CD4-positive, alpha-beta T cell treated with Interleukin-17A for 1 hour (primary cell): ENCODE measurements at regions not wholly inside any gene's neighbourhood (a gene's known extent, or its start where the extent isn't known, plus 50 kb on each side); places are given as distances from the start of the nearest gene placed in this dataset.

Experiments used
- DNase-seq: peaks from one replicate; pipeline ENCODE4 v3.0.0-alpha.2; 2020

- DNase-seq = no peak
These were observed 494.1 kb downstream of the SH2D4B start for GRCh38 chr10:81031774-81032173.

GRCh38 chr10:81034383-81034782, 496.7 kb downstream of the SH2D4B start:
- DNase-seq = no peak

GRCh38 chr10:81036257-81036656, 498.6 kb downstream of the SH2D4B start:
- DNase-seq = no peak

GRCh38 chr10:81040031-81040430, 502.3 kb downstream of the SH2D4B start:
- no peak for DNase-seq

GRCh38 chr10:81040940-81041339, 503.2 kb downstream of the SH2D4B start:
- DNase-seq = no peak

GRCh38 chr10:81042647-81043046, 504.9 kb downstream of the SH2D4B start:
- no peak for DNase-seq

GRCh38 chr10:81065474-81065873, 527.8 kb downstream of the SH2D4B start:
- DNase-seq = no peak

- DNase-seq = no peak
These were observed 530.8 kb downstream of the SH2D4B start for GRCh38 chr10:81068460-81068859.

GRCh38 chr10:81071087-81071796, 533.5 kb downstream of the SH2D4B start:
- DNase-seq = no peak

- no peak for DNase-seq
These were observed 535.5 kb downstream of the SH2D4B start for GRCh38 chr10:81073155-81073554.

GRCh38 chr10:81081887-81082620, 544.4 kb downstream of the SH2D4B start:
- DNase-seq = no peak

GRCh38 chr10:81082621-81083376, 545.1 kb downstream of the SH2D4B start:
- DNase-seq = no peak

- no peak for DNase-seq
These were observed 555.4 kb downstream of the SH2D4B start for GRCh38 chr10:81093056-81093455.

GRCh38 chr10:81095238-81095637, 557.5 kb downstream of the SH2D4B start:
- no peak for DNase-seq

GRCh38 chr10:81096558-81096957, 558.9 kb downstream of the SH2D4B start:
- DNase-seq = no peak

- DNase-seq = no peak
These were observed 563.4 kb downstream of the SH2D4B start for GRCh38 chr10:81101062-81101461.

GRCh38 chr10:81104494-81104893, 566.8 kb downstream of the SH2D4B start:
- no peak for DNase-seq

GRCh38 chr10:81108516-81109199, 571.0 kb downstream of the SH2D4B start:
- DNase-seq = no peak

- no peak for DNase-seq
These were observed 571.6 kb downstream of the SH2D4B start for GRCh38 chr10:81109200-81109752.

GRCh38 chr10:81116201-81116600, 578.5 kb downstream of the SH2D4B start:
- DNase-seq = no peak

- DNase-seq = no peak
These were observed 579.3 kb downstream of the SH2D4B start for GRCh38 chr10:81116990-81117389.

GRCh38 chr10:81127931-81128330, 590.2 kb downstream of the SH2D4B start:
- no peak for DNase-seq

GRCh38 chr10:81130014-81130413, 592.3 kb downstream of the SH2D4B start:
- no peak for DNase-seq
